ENCODE measurements at regions not wholly inside any gene's neighbourhood (a gene's known extent, or its start where the extent isn't known, plus 50 kb on each side); places are given as distances from the start of the nearest gene placed in this dataset.

GRCh38 chr10:123582084-123582989 lies 83.8 kb upstream of the GPR26 start:
- TF ChIP-seq ZNF8 (CRISPR knock-in tag; IDR thresholded peaks at IDR 0.05): no peak
- TF ChIP-seq ISL1 (CRISPR knock-in tag; IDR thresholded peaks at IDR 0.05): no peak
- TF ChIP-seq ESRRG (CRISPR knock-in tag; IDR thresholded peaks at IDR 0.05): no peak
- TF ChIP-seq ARNTL (CRISPR knock-in tag; IDR thresholded peaks at IDR 0.05; ENCODE audit: borderline replicate concordance, low read depth): no peak
- no peak for TF ChIP-seq CREB5 (CRISPR knock-in tag; IDR thresholded peaks at IDR 0.05; ENCODE audit: low read depth)
- no peak for TF ChIP-seq POU6F1 (CRISPR knock-in tag; IDR thresholded peaks at IDR 0.05; ENCODE audit: borderline replicate concordance, low read depth)
- no peak for TF ChIP-seq ZFP30 (CRISPR knock-in tag; IDR thresholded peaks at IDR 0.05)
- no peak for TF ChIP-seq ZFP3 (CRISPR knock-in tag; IDR thresholded peaks at IDR 0.05)

Measured in SK-N-SH treated with all-trans-retinoic acid at 6 μM for 48 hours (cell line).